ENCODE measurements at regions not wholly inside any gene's neighbourhood (a gene's known extent, or its start where the extent isn't known, plus 50 kb on each side); places are given as distances from the start of the nearest gene placed in this dataset.
"Not testable (repeated sequence)": the region's sequence is repeated elsewhere in the genome, so short reads cannot be mapped to it uniquely, and the experiment has no call there.

- no peak for DNase-seq (ENCODE audit: low spot score)
These were observed 640.8 kb downstream of the XPNPEP1 start for GRCh38 chr10:109282510-109282909.

- DNase-seq (ENCODE audit: low spot score): no peak
These were observed 642.0 kb downstream of the XPNPEP1 start for GRCh38 chr10:109281347-109281746.

GRCh38 chr10:109280837-109281236 lies 642.5 kb downstream of the XPNPEP1 start:
- no peak for DNase-seq (ENCODE audit: low spot score)

GRCh38 chr10:109277456-109277855 lies 645.9 kb downstream of the XPNPEP1 start:
- no peak for DNase-seq (ENCODE audit: low spot score)

- DNase-seq (ENCODE audit: low spot score): no peak
These were observed 647.4 kb downstream of the XPNPEP1 start for GRCh38 chr10:109275960-109276359.

GRCh38 chr10:109274681-109275080 lies 648.6 kb downstream of the XPNPEP1 start:
- DNase-seq (ENCODE audit: low spot score): no peak

- no peak for DNase-seq (ENCODE audit: low spot score)
These were observed 653.1 kb downstream of the XPNPEP1 start for GRCh38 chr10:109270173-109270572.

GRCh38 chr10:109264004-109264403 lies 659.3 kb downstream of the XPNPEP1 start:
- DNase-seq (ENCODE audit: low spot score): no peak

GRCh38 chr10:109261231-109261630 lies 662.1 kb downstream of the XPNPEP1 start:
- DNase-seq (ENCODE audit: low spot score): no peak

GRCh38 chr10:109259293-109259692 lies 664.0 kb downstream of the XPNPEP1 start:
- no peak for DNase-seq (ENCODE audit: low spot score)

GRCh38 chr10:109253306-109253705 lies 670.0 kb downstream of the XPNPEP1 start:
- no peak for DNase-seq (ENCODE audit: low spot score)

GRCh38 chr10:109250152-109250551 lies 673.2 kb downstream of the XPNPEP1 start:
- DNase-seq (ENCODE audit: low spot score): no peak

- no peak for DNase-seq (ENCODE audit: low spot score)
These were observed 675.5 kb downstream of the XPNPEP1 start for GRCh38 chr10:109247814-109248213.

GRCh38 chr10:109245821-109246220 lies 677.5 kb downstream of the XPNPEP1 start:
- no peak for DNase-seq (ENCODE audit: low spot score)

GRCh38 chr10:109239371-109239770 lies 683.9 kb downstream of the XPNPEP1 start:
- no peak for DNase-seq (ENCODE audit: low spot score)

- no peak for DNase-seq (ENCODE audit: low spot score)
These were observed 685.6 kb downstream of the XPNPEP1 start for GRCh38 chr10:109237682-109238081.

GRCh38 chr10:109237050-109237449 lies 686.3 kb downstream of the XPNPEP1 start:
- no peak for DNase-seq (ENCODE audit: low spot score)

- not testable (repeated sequence) for DNase-seq (ENCODE audit: low spot score)
These were observed 699.8 kb downstream of the XPNPEP1 start for GRCh38 chr10:109223533-109223932.

- DNase-seq (ENCODE audit: low spot score): no peak
These were observed 703.2 kb downstream of the XPNPEP1 start for GRCh38 chr10:109219935-109220605.

- DNase-seq (ENCODE audit: low spot score): no peak
These were observed 705.1 kb downstream of the XPNPEP1 start for GRCh38 chr10:109218207-109218606.

- no peak for DNase-seq (ENCODE audit: low spot score)
These were observed 707.8 kb downstream of the XPNPEP1 start for GRCh38 chr10:109215291-109216075.

- DNase-seq (ENCODE audit: low spot score): not testable (repeated sequence)
These were observed 708.4 kb downstream of the XPNPEP1 start for GRCh38 chr10:109214891-109215290.

GRCh38 chr10:109207361-109207760 lies 716.0 kb downstream of the XPNPEP1 start:
- DNase-seq (ENCODE audit: low spot score): no peak

Measured in mesenteric fat pad (tissue), 1 donor.